Inflammatory macrophage treated with lipopolysaccharide for 4 hours (primary cell): ENCODE measurements at regions not wholly inside any gene's neighbourhood (a gene's known extent, or its start where the extent isn't known, plus 50 kb on each side); places are given as distances from the start of the nearest gene placed in this dataset.
"Not testable (repeated sequence)": the region's sequence is repeated elsewhere in the genome, so short reads cannot be mapped to it uniquely, and the experiment has no call there.

ENCODE experiments used
- DNase-seq: peaks from one replicate; pipeline ENCODE4 v3.0.0-alpha.2; 2020

GRCh38 chr11:109046284-109046992 lies 375.6 kb upstream of the C11orf87 start:
- no peak for DNase-seq

- no peak for DNase-seq
These were observed 373.9 kb upstream of the C11orf87 start for GRCh38 chr11:109048098-109048497.

DNA sequence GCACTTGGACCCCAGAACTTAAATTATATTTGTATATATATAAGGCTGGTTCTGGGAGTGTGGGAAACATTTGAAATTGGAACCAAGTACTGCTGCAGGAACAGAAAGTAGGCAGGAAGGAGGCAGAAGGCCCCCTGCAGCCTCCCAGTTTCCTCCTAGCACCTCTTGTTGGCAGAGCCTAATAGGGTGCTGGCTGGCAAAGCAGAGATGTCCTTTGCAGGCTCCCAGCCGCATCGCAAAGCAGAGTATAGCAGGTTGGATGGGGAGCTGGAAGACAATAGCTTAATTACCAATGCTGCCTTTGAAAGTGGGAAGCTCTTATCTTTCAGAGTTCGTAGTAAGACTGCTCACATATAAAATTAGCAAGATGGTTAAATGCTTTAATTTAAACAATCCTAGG lies 370.8 kb upstream of the C11orf87 start:
- DNase-seq: no peak

- no peak for DNase-seq
These were observed 362.6 kb upstream of the C11orf87 start for GRCh38 chr11:109059402-109059801.

- DNase-seq: no peak
These were observed 360.6 kb upstream of the C11orf87 start for GRCh38 chr11:109061394-109061793.

- DNase-seq: no peak
These were observed 359.5 kb upstream of the C11orf87 start for GRCh38 chr11:109062445-109062844.

- no peak for DNase-seq
These were observed 359.1 kb upstream of the C11orf87 start for GRCh38 chr11:109062871-109063270.

DNA sequence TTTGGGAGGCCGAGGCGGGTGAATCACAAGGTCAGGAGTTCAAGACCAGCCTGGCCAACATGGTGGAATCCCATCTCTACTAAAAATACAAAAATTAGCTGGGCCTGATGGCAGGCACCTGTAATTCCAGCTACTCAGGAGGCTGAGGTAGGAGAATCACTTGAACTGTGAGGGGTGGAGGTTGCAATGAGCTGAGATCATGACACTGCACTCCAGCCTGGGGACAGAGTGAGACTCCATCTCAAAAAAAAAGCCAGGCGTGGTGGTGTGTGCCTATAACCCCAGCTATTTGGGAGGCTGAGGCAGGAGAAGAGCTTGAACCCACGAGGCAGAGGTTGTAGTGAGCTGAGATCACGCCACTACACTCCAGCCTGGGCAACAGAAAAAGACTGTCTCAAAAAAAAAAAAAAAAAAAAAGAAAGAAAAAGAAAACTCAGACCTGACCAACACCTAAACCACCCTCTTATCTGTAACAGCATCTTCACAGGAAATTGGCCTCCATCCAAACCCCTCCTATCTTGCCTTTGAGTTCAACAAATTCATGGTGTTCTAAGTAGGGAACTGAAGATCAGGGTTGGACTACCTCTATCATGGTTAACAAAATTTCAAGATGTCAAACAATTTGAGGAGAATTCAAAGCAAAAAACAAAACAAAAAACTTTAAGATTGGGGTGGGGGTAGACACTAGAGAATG lies 357.2 kb upstream of the C11orf87 start:
- DNase-seq: not testable (repeated sequence)

- no peak for DNase-seq
These were observed 350.7 kb upstream of the C11orf87 start for GRCh38 chr11:109071262-109071661.

- DNase-seq: no peak
These were observed 350.1 kb upstream of the C11orf87 start for GRCh38 chr11:109071712-109072524.

GRCh38 chr11:109073032-109073822 lies 348.8 kb upstream of the C11orf87 start:
- no peak for DNase-seq

DNA sequence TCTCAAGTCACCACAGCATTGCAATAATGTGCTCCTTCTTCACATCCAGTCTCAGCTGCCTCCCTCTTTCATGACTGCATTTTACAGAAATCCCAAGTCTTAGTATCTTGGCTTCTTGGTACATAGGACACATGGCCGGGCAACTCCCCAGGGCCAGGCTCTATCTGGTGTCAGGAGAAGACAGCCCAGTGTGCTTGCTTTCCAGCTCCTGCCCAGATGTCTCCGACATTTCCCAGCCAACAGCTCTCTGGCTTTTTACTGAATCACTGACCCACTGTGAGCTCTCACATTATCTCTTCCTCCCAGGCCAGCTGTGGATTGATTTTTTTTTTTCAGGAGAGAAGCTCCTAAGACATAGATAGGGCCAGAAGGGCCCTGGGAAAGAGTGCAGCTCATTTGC lies 346.0 kb upstream of the C11orf87 start:
- no peak for DNase-seq

DNA sequence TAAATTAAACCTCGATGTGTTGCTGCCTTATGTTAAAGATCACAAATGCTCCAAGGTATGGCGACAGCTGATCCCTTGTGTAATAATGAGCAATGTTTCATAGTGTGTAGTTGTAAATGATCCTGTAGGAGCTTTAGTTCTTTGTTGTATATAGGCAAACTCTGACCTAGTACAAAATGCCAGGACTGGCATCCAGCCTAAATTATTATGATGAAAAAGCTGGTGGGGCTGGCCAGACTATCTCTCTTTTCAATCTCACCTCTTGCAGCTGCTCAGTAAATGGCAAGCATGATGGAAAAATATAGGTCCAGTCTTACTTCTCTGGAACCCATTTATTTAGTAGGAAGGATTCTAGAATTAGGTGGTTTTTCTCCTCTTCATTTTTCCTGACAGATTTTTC lies 345.1 kb upstream of the C11orf87 start:
- DNase-seq: no peak

- no peak for DNase-seq
These were observed 344.6 kb upstream of the C11orf87 start for GRCh38 chr11:109077291-109077920.

- no peak for DNase-seq
These were observed 336.1 kb upstream of the C11orf87 start for GRCh38 chr11:109085708-109086373.

- DNase-seq: no peak
These were observed 335.1 kb upstream of the C11orf87 start for GRCh38 chr11:109086931-109087330.

DNA sequence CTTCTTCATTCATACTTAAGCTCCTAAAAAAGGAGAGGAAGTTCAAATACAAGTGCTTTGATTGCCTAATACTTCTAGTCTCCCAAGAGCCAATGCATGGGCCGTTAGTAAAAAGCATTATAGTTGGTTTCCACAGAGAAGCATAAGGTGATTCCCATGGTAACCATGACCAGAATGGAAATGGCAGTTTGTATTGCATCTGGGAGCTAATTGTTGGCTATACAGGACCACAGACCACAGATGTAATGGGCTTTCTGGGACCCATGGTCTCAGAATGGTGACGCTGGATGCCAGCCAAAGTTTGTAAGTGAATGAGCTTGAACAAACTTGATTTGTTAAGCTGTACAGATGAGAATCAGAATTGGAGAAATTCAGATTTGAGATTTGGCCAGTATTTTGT lies 333.9 kb upstream of the C11orf87 start:
- DNase-seq: no peak

DNA sequence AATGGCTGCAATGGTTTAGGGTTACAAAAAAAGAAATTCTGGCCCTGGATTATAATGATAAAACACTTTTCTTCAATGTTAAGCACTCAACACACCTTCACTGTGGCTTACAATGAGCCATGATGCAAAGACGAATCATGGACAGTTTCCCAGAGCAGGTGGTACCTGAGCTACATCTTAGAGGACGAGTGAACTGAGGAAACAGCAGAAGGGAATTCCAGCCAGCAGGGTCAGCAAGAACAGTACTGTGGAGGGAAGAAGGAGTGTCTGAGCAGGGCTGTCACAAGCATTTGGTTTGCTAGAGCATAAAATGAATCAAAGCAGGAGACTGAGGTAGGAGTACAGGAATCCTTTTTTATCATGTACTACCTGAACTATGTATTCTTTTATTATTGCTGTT lies 332.8 kb upstream of the C11orf87 start:
- DNase-seq: no peak

DNA sequence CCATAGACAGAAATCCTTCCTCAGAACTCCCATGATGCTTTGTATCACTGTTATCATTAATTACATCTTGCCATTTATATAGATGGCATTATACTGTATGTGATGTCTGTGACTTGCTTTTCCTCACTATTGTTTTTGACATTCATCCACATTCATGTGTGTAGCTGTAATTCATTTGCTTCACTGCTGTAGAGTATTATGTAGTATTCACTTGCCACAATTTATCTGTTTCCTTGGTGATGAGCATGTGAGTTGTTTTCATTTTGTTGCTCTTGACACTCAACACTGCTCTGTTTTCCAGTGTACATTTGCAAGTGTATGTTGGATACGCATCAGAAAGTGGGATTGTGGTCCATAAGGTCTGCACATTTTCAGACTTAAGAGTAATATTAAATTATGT lies 328.6 kb upstream of the C11orf87 start:
- no peak for DNase-seq

DNA sequence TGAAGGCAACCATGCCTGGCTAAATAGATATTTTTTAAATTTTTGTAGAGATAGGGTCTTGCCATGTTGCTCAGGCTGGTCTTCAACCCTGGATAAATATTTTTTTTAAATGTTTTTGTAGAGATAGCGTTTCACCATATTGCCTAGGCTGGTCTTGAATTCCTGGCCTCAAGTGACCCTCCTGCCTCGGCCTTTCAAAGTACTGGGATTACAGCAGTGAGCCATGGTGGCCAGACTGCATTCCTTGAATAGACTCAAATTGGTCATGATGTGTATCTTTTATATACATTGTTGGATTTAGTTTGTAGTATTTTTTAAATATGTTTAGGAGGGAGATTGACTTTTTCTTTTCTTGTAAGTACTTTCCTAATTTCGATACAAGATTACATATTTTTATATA lies 325.7 kb upstream of the C11orf87 start:
- no peak for DNase-seq

DNA sequence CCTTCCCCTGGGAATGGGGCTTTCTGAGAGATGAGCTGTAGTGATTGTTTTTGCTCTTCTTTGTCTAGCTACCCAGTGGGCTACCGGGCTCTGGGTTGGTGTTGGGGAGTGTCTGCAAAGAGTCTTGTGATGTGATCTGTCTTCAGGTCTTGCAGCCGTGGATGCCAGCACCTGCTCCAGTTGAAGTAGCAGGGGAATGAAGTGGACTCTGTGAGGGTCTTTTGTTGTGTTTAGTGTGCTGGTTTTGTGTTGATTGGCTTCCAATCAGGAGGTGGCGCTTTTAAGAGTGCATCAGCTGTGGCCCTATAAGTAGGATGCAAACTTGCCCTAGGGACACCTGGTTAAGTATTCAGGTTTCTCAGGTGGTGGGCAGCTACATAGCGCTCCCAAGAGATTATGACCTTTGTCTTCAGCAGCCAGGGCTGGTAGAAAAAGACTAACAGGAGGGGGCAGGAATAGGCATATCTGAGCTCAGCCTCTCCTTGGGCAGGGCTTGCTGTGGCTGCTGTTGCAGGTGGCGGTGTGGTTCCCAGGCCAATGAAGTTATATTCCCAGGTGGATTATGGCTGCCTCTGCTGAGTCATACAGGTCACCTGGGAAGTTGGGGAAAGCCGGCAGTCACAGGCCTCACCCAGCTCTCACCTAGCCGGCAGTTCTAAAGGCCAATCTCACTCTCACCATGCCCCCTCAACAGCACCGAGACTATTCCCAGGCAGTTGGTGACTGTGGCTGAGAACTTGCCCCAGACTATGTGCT lies 315.7 kb upstream of the C11orf87 start:
- no peak for DNase-seq
